ENCODE measurements at regions not wholly inside any gene's neighbourhood (a gene's known extent, or its start where the extent isn't known, plus 50 kb on each side); places are given as distances from the start of the nearest gene placed in this dataset.

DNA sequence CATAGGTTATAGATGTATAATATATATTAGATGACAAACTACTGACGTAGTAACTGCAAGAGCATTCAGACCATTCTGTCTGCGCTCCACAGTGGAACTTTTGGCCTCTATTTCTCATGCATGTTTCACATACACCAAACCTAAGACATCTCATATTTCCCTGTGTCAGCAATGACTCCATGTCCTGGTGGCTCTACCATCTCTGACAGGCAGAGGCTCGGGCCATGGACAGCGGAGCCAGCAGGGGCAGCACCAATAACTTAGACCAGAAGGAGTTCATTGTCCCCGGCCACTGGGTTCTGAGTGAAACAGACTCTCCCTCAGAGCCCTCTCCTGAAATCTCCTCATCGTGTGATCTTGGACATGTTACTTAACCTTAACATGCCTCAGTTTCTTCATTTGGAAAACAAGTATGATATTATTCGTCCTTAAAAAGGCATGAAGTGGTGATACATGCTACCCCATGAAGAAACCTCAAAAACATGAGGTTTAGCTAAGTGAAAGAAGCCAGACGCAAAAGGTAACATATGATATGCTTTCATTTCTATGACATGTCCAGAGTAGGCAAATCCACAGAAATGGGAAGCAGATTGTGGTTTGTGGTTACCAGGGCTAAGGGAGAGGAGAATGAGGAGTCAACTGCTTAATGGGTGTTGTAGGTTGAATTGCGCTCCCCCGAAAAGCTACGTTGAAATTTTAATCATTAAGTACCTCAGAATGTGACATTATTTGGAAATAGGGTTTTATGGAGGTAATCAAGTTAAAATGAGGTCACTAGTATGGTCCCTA is 564.0 kb upstream of the JARID2 start:
- H3K9ac ChIP-seq (ENCODE audit: low read length) = no peak overlapping the region
- H3K36me3 ChIP-seq (ENCODE audit: control insufficient read depth, low read depth, low read length) = no peaks in the 10 kb centered on the region
- no peaks in the 10 kb centered on the region for H3K9me3 ChIP-seq (ENCODE audit: control insufficient read depth, low read depth, low read length)
- no peak overlapping the region for H3K4me3 ChIP-seq (ENCODE audit: low read length)
- H3K27ac ChIP-seq (ENCODE audit: low read length) = no peak overlapping the region
- peaks cover 16% of the 10 kb centered on the region for H3K4me1 ChIP-seq (ENCODE audit: control insufficient read depth, low read depth, low read length)
- H3K27me3 ChIP-seq (ENCODE audit: control insufficient read depth, insufficient read depth, low read length) = peaks cover 17% of the 10 kb centered on the region

DNA sequence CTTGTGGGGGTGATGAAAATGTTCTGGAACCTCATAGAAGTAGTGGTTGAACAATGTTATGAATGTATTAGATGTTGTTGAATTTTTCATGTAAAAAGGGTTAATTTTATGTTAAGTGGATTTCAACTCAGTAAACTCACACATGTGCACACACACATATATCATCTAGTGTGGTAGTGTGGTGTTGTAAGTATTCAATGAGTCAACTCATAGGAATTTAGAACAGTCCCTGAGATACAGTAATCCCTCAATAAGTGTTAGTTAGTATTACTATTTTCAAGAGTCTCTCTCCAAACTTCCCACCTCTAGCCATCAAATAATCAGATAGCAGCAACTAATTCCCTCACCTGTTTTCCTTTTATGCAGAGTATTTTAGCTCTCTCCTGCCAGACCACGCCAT is 563.1 kb upstream of the JARID2 start:
- Histone ChIP-seq H3K9ac (ENCODE audit: low read length) (no peak overlapping the region), H3K36me3 (ENCODE audit: control insufficient read depth, low read depth, low read length) (no peaks in the 10 kb centered on the region), H3K9me3 (ENCODE audit: control insufficient read depth, low read depth, low read length) (no peaks in the 10 kb centered on the region), H3K27ac (ENCODE audit: low read length) (no peak overlapping the region), H3K4me3 (ENCODE audit: low read length) (no peak overlapping the region), H3K27me3 (ENCODE audit: control insufficient read depth, insufficient read depth, low read length) (peaks cover 17% of the 10 kb centered on the region), H3K4me1 (ENCODE audit: control insufficient read depth, low read depth, low read length) (peaks cover 9% of the 10 kb centered on the region)

DNA sequence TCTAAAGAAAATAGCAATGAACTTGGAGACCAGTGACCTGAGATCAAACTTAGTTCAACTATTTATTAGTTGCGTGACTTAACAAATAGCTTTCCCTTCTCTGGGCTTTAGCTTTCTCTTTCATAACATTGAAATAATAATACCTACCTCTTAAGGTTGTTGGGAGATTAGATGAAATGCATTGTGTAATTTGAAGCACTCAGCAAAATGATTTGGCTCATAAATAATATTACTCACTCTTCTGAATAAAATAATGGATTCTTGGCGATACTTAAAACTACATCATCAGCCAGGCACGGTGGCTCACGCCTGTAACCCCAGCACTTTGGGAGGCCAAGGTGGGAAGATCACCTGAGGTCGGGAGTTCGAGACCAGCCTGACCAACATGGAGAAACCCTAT is 556.2 kb upstream of the JARID2 start:
- Histone ChIP-seq H3K9me3 (ENCODE audit: control insufficient read depth, low read depth, low read length) (no peaks in the 10 kb centered on the region), H3K4me3 (ENCODE audit: low read length) (no peak overlapping the region), H3K4me1 (ENCODE audit: control insufficient read depth, low read depth, low read length) (peaks cover 8% of the 10 kb centered on the region), H3K27ac (ENCODE audit: low read length) (no peak overlapping the region), H3K27me3 (ENCODE audit: control insufficient read depth, insufficient read depth, low read length) (peaks cover 8% of the 10 kb centered on the region), H3K9ac (ENCODE audit: low read length) (no peak overlapping the region), H3K36me3 (ENCODE audit: control insufficient read depth, low read depth, low read length) (no peaks in the 10 kb centered on the region)

DNA sequence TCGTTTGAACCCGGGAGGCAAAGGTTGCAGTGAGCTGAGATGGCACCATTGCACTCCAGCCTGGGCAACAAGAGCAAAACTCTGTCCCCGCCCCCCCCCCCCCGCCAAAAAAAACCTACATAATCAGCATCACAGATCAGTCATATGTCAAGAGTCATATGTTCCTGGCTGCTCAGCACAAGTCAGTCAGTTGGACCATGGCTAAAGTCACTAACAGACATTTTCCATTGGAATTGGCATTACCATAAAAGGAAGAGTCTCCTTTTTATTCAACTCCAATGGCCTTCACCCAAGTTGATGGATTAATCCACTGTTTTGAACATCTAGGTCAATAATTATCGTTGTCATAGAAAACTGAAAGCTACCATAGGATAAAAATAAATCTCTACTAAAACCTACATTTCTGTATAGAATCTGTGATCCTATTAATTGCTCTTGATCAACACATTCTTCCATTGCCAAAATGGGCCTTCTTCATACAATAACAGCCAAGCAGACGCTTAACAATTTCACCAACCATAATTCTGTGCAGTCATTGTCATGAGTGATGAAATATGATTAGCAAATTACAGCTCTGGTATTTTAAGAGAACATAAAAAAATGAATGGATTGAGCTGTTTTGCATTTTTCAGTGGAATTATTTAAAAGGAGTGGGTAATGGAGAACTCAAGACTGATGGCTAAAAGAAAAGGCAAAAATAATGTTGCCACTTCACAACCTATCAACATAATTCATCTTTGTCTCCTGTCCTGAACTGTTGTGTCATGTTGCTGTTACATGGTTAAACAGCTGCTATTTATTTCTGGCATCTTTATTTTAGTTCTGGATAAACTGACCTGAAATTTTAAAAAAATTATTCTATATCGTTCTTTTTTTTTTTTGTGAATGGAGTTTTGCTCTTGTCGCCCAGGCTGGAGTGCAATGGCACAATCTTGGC is 555.5 kb upstream of the JARID2 start:
- H3K27ac ChIP-seq (ENCODE audit: low read length) = no peak overlapping the region
- no peaks in the 10 kb centered on the region for H3K9me3 ChIP-seq (ENCODE audit: control insufficient read depth, low read depth, low read length)

GRCh38 chr6:14692208-14692607 is 553.7 kb upstream of the JARID2 start:
- H3K9me3 ChIP-seq (ENCODE audit: control insufficient read depth, low read depth, low read length) = no peaks in the 10 kb centered on the region
- no peaks in the 10 kb centered on the region for H3K27me3 ChIP-seq (ENCODE audit: control insufficient read depth, insufficient read depth, low read length)
- no peak overlapping the region for H3K9ac ChIP-seq (ENCODE audit: low read length)
- no peaks in the 10 kb centered on the region for H3K36me3 ChIP-seq (ENCODE audit: control insufficient read depth, low read depth, low read length)
- H3K4me1 ChIP-seq (ENCODE audit: control insufficient read depth, low read depth, low read length) = no peaks in the 10 kb centered on the region
- H3K4me3 ChIP-seq (ENCODE audit: low read length) = no peak overlapping the region
- H3K27ac ChIP-seq (ENCODE audit: low read length) = no peak overlapping the region

More for the DNA sequence above, 555.5 kb upstream of the JARID2 start:
- Histone ChIP-seq H3K36me3 (ENCODE audit: control insufficient read depth, low read depth, low read length) (no peaks in the 10 kb centered on the region), H3K4me3 (ENCODE audit: low read length) (no peak overlapping the region), H3K9ac (ENCODE audit: low read length) (no peak overlapping the region), H3K4me1 (ENCODE audit: control insufficient read depth, low read depth, low read length) (peaks cover 8% of the 10 kb centered on the region), H3K27me3 (ENCODE audit: control insufficient read depth, insufficient read depth, low read length) (peaks cover under 1% of the 10 kb centered on the region)

GRCh38 chr6:14693301-14694192 is 552.3 kb upstream of the JARID2 start:
- Histone ChIP-seq H3K4me3 (ENCODE audit: low read length) (no peak overlapping the region), H3K9ac (ENCODE audit: low read length) (no peak overlapping the region), H3K36me3 (ENCODE audit: control insufficient read depth, low read depth, low read length) (no peaks in the 10 kb centered on the region), H3K9me3 (ENCODE audit: control insufficient read depth, low read depth, low read length) (no peaks in the 10 kb centered on the region), H3K27me3 (ENCODE audit: control insufficient read depth, insufficient read depth, low read length) (no peaks in the 10 kb centered on the region), H3K27ac (ENCODE audit: low read length) (no peak overlapping the region), H3K4me1 (ENCODE audit: control insufficient read depth, low read depth, low read length) (no peaks in the 10 kb centered on the region)

DNA sequence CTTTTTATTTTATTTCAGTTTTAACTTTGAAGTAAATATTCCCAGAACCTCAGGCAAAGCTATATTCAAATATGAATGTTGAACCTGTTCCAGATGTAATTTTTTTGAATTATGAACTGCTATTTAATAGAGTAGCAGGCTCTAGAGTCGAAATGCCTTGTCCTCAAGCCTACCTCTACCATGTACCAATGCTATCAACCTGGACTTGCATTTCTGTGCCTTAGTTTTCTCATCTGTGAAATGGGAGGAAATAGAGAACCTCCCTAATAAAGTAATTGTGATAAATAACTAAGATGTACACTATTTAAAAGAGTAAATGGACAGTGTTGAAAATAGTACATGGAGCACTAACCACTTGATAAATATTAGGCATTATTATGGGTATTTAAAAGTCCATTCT is 551.6 kb upstream of the JARID2 start:
- H3K4me1 ChIP-seq (ENCODE audit: control insufficient read depth, low read depth, low read length) = no peaks in the 10 kb centered on the region
- H3K27ac ChIP-seq (ENCODE audit: low read length) = no peak overlapping the region
- H3K9ac ChIP-seq (ENCODE audit: low read length) = no peak overlapping the region
- no peaks in the 10 kb centered on the region for H3K27me3 ChIP-seq (ENCODE audit: control insufficient read depth, insufficient read depth, low read length)
- no peak overlapping the region for H3K4me3 ChIP-seq (ENCODE audit: low read length)
- no peaks in the 10 kb centered on the region for H3K36me3 ChIP-seq (ENCODE audit: control insufficient read depth, low read depth, low read length)
- no peaks in the 10 kb centered on the region for H3K9me3 ChIP-seq (ENCODE audit: control insufficient read depth, low read depth, low read length)

- no peaks in the 10 kb centered on the region for H3K4me1 ChIP-seq (ENCODE audit: control insufficient read depth, low read depth, low read length)
- no peaks in the 10 kb centered on the region for H3K36me3 ChIP-seq (ENCODE audit: control insufficient read depth, low read depth, low read length)
- no peaks in the 10 kb centered on the region for H3K27me3 ChIP-seq (ENCODE audit: control insufficient read depth, insufficient read depth, low read length)
- no peak overlapping the region for H3K4me3 ChIP-seq (ENCODE audit: low read length)
- no peaks in the 10 kb centered on the region for H3K9me3 ChIP-seq (ENCODE audit: control insufficient read depth, low read depth, low read length)
- no peak overlapping the region for H3K27ac ChIP-seq (ENCODE audit: low read length)
- no peak overlapping the region for H3K9ac ChIP-seq (ENCODE audit: low read length)
These were observed 550.3 kb upstream of the JARID2 start for GRCh38 chr6:14695579-14695978.

DNA sequence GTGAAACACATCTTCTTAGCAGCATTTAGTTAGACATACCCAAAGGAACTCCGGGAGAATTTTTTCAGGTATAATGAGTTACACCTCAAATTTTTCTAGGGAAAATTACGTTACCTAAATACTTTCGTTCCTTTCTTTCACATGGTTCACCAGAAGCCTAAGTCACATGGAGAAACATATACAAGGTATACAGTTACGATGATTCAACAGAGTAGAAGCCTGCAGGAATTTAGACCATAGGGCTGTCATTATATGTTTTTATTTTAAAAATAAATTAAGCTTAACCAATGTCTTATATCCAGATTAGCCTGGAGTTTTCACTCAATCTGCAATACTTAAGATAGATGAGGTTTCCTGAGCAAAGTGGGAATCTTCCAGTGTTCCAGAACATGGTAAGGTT is 549.5 kb upstream of the JARID2 start:
- Histone ChIP-seq H3K9ac (ENCODE audit: low read length) (no peak overlapping the region), H3K36me3 (ENCODE audit: control insufficient read depth, low read depth, low read length) (no peaks in the 10 kb centered on the region), H3K27me3 (ENCODE audit: control insufficient read depth, insufficient read depth, low read length) (no peaks in the 10 kb centered on the region), H3K9me3 (ENCODE audit: control insufficient read depth, low read depth, low read length) (no peaks in the 10 kb centered on the region), H3K27ac (ENCODE audit: low read length) (no peak overlapping the region), H3K4me3 (ENCODE audit: low read length) (no peak overlapping the region), H3K4me1 (ENCODE audit: control insufficient read depth, low read depth, low read length) (no peaks in the 10 kb centered on the region)

DNA sequence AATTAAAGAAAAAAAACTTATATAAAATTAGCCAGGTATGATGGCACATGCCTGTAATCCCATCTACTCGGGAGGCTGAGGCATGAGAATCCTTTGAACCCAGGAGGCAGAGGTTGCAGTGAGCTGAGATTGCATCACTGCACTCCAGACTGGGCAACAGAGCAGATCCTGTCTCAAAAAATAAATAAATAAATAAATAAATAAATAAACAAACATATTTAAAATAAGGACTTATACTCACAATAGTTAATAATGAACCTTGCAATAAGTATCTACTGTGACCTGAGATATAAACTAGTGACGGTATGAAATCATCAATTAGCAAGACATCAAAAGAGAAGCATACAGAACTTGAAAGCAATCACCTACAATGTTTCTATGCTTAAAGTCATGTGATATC is 548.4 kb upstream of the JARID2 start:
- H3K27me3 ChIP-seq (ENCODE audit: control insufficient read depth, insufficient read depth, low read length) = no peaks in the 10 kb centered on the region
- no peak overlapping the region for H3K9ac ChIP-seq (ENCODE audit: low read length)
- no peak overlapping the region for H3K27ac ChIP-seq (ENCODE audit: low read length)
- no peaks in the 10 kb centered on the region for H3K4me1 ChIP-seq (ENCODE audit: control insufficient read depth, low read depth, low read length)
- no peaks in the 10 kb centered on the region for H3K36me3 ChIP-seq (ENCODE audit: control insufficient read depth, low read depth, low read length)
- no peaks in the 10 kb centered on the region for H3K9me3 ChIP-seq (ENCODE audit: control insufficient read depth, low read depth, low read length)
- no peak overlapping the region for H3K4me3 ChIP-seq (ENCODE audit: low read length)

Data from iPS-18a (cell line).